HG03045 (cell line): ENCODE measurements at regions not wholly inside any gene's neighbourhood (a gene's known extent, or its start where the extent isn't known, plus 50 kb on each side); places are given as distances from the start of the nearest gene placed in this dataset.
"Not testable (repeated sequence)": the region's sequence is repeated elsewhere in the genome, so short reads cannot be mapped to it uniquely, and the experiment has no call there.

Source experiments
- ATAC-seq: cut with Tn5 transposase; IDR thresholded peaks from one replicate; pipeline ENCODE4 v1.9.1; 2021; ENCODE audit warnings: mild to moderate bottlenecking, moderate library complexity; ENCODE audit not compliant: unreplicated experiment

GRCh38 chr1:90317628-90318027, 322.7 kb downstream of the ZNF326 start:
- no peak for ATAC-seq

- no peak for ATAC-seq
Observed at GRCh38 chr1:90314533-90314932, 319.6 kb downstream of the ZNF326 start.

GRCh38 chr1:90313778-90314177, 318.9 kb downstream of the ZNF326 start:
- ATAC-seq: no peak

GRCh38 chr1:90309806-90310205, 314.9 kb downstream of the ZNF326 start:
- no peak for ATAC-seq

GRCh38 chr1:90308421-90308820, 313.5 kb downstream of the ZNF326 start:
- ATAC-seq: no peak

GRCh38 chr1:90305577-90305976, 310.7 kb downstream of the ZNF326 start:
- ATAC-seq: no peak

- ATAC-seq: no peak
Observed at GRCh38 chr1:90296327-90296726, 301.4 kb downstream of the ZNF326 start.

GRCh38 chr1:90295534-90295933, 300.6 kb downstream of the ZNF326 start:
- no peak for ATAC-seq

GRCh38 chr1:90291431-90292216, 296.7 kb downstream of the ZNF326 start:
- no peak for ATAC-seq

GRCh38 chr1:90282811-90283210, 287.9 kb downstream of the ZNF326 start:
- no peak for ATAC-seq

- not testable (repeated sequence) for ATAC-seq
Observed at GRCh38 chr1:90281886-90282285, 287.0 kb downstream of the ZNF326 start.

- ATAC-seq: no peak
Observed at GRCh38 chr1:90277270-90277669, 282.4 kb downstream of the ZNF326 start.

- no peak for ATAC-seq
Observed at GRCh38 chr1:90274376-90274775, 279.5 kb downstream of the ZNF326 start.

GRCh38 chr1:90273241-90273774, 278.4 kb downstream of the ZNF326 start:
- ATAC-seq: no peak

GRCh38 chr1:90262791-90263190, 267.9 kb downstream of the ZNF326 start:
- no peak for ATAC-seq

GRCh38 chr1:90262286-90262685, 267.4 kb downstream of the ZNF326 start:
- no peak for ATAC-seq

GRCh38 chr1:90246069-90246468, 251.2 kb downstream of the ZNF326 start:
- ATAC-seq: no peak

GRCh38 chr1:90236493-90236892, 241.6 kb downstream of the ZNF326 start:
- ATAC-seq: no peak

- ATAC-seq: no peak
Observed at GRCh38 chr1:90223401-90223800, 228.5 kb downstream of the ZNF326 start.

GRCh38 chr1:90220941-90221693, 226.2 kb downstream of the ZNF326 start:
- ATAC-seq: no peak

GRCh38 chr1:90220496-90220895, 225.6 kb downstream of the ZNF326 start:
- ATAC-seq: no peak
